ENCODE measurements at regions not wholly inside any gene's neighbourhood (a gene's known extent, or its start where the extent isn't known, plus 50 kb on each side); places are given as distances from the start of the nearest gene placed in this dataset.
A peak's percentile ranks its signal among the peaks of the same experiment; 100 is the strongest.
"Not testable (repeated sequence)": the region's sequence is repeated elsewhere in the genome, so short reads cannot be mapped to it uniquely, and the experiment has no call there.

GRCh38 chr12:86513226-86513625 lies 257.0 kb upstream of the MGAT4C start:
- no peak for DNase-seq

- DNase-seq: peak; percentile 40
Observed at GRCh38 chr12:86496595-86496994, 240.4 kb upstream of the MGAT4C start.

- no peak for DNase-seq
Observed at GRCh38 chr12:86484473-86484872, 228.3 kb upstream of the MGAT4C start.

GRCh38 chr12:86473231-86473630 lies 217.0 kb upstream of the MGAT4C start:
- no peak for DNase-seq

GRCh38 chr12:86456776-86457175 lies 200.6 kb upstream of the MGAT4C start:
- DNase-seq: no peak

GRCh38 chr12:86456241-86456640 lies 200.1 kb upstream of the MGAT4C start:
- DNase-seq: no peak

GRCh38 chr12:86445356-86445755 lies 189.2 kb upstream of the MGAT4C start:
- no peak for DNase-seq

GRCh38 chr12:86435053-86435452 lies 178.9 kb upstream of the MGAT4C start:
- peak; percentile 32 for DNase-seq

- no peak for DNase-seq
Observed at GRCh38 chr12:86429824-86430223, 173.6 kb upstream of the MGAT4C start.

GRCh38 chr12:86421333-86421732 lies 165.1 kb upstream of the MGAT4C start:
- no peak for DNase-seq

- DNase-seq: no peak
Observed at GRCh38 chr12:86414201-86414600, 158.0 kb upstream of the MGAT4C start.

GRCh38 chr12:86411710-86412109 lies 155.5 kb upstream of the MGAT4C start:
- DNase-seq: no peak

- peak; percentile 87 for DNase-seq
Observed at GRCh38 chr12:86407620-86408208, 151.5 kb upstream of the MGAT4C start.

- no peak for DNase-seq
Observed at GRCh38 chr12:86389949-86390348, 133.8 kb upstream of the MGAT4C start.

GRCh38 chr12:86387591-86388145 lies 131.5 kb upstream of the MGAT4C start:
- DNase-seq: no peak

GRCh38 chr12:86383759-86384158 lies 127.6 kb upstream of the MGAT4C start:
- DNase-seq: not testable (repeated sequence)

- DNase-seq: no peak
Observed at GRCh38 chr12:86379337-86379736, 123.1 kb upstream of the MGAT4C start.

GRCh38 chr12:86376052-86376451 lies 119.9 kb upstream of the MGAT4C start:
- DNase-seq: no peak

- no peak for DNase-seq
Observed at GRCh38 chr12:86373813-86374212, 117.6 kb upstream of the MGAT4C start.

GRCh38 chr12:86367137-86367536 lies 110.9 kb upstream of the MGAT4C start:
- DNase-seq: no peak

GRCh38 chr12:86349196-86349595 lies 93.0 kb upstream of the MGAT4C start:
- DNase-seq: no peak

GRCh38 chr12:86333955-86334522 lies 77.8 kb upstream of the MGAT4C start:
- DNase-seq: no peak

GRCh38 chr12:86331457-86331856 lies 75.3 kb upstream of the MGAT4C start:
- no peak for DNase-seq

GRCh38 chr12:86331012-86331411 lies 74.8 kb upstream of the MGAT4C start:
- no peak for DNase-seq

GRCh38 chr12:86312232-86312631 lies 56.0 kb upstream of the MGAT4C start:
- DNase-seq: no peak

All from NCI-H2081 treated with DMSO at 0.1 percent for 48 hours (cell line).